Eye (tissue), 1 donor: ENCODE measurements at regions not wholly inside any gene's neighbourhood (a gene's known extent, or its start where the extent isn't known, plus 50 kb on each side); places are given as distances from the start of the nearest gene placed in this dataset.

Experiments
- DNase-seq: peaks from one replicate; pipeline ENCODE4 v3.0.0-alpha.2; 2015

GRCh38 chr16:7182510-7183109 lies 150.0 kb upstream of the RBFOX1 start:
- peak; percentile 76 for DNase-seq

DNA sequence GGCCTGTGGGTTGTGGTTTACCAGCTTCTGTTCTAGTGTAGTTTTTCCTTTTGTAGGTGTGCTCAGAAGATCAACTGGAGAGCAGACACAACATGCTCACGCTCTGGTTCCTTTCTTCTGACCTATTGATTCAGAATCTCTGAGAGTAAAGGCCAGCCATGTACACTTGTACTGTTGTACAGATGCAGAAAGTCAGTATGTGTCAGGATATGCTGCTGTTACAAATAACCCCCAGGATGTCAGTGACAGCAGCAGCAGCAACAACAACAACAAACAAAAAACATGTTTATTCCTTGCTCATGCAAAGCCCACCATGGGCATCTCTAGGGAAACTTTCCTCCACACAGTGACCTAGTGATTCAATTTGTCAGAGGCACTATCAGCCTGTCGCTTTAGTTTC lies 154.8 kb upstream of the RBFOX1 start:
- no peak for DNase-seq

DNA sequence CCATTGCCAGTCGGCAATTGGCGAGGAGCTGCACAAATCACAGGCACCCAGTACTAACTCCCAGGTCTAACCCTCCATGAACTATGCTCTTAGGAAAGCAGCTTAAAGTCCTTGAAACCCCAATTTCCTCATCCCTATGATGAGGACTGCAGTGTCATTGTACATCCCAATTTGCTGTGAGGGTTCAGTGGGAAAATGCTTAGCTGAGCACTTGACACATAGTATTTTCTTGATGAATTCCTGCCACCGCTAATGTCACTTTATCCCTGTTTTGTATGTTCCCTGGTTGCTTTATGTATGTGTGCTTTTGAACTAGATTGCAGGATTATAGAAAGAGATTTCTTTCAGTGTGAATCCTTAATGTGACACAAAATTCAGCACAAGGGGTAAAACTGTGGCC lies 161.5 kb upstream of the RBFOX1 start:
- DNase-seq, result no peak

- no peak for DNase-seq
These were observed 165.0 kb upstream of the RBFOX1 start for GRCh38 chr16:7167626-7168025.

- DNase-seq, result no peak
These were observed 170.8 kb upstream of the RBFOX1 start for GRCh38 chr16:7161891-7162290.

DNA sequence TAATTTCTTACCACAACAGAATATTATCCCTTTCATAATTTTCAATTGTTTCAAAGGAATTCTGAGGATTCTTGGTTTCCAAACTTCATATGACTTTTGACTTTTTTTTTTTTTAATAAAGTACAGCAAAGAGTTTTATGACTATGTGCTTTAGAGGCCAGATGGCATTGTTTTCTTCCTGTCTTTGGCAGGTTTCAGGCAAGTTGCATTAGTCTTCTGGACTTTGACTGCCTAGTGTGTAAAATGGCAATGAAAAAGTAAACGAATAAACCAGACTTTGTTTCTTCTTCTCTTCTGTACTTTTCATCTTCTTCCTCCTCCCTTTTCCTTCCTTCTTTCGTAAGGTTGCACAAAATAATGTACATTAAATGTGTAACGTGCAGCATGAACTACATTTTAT lies 172.6 kb upstream of the RBFOX1 start:
- no peak for DNase-seq

GRCh38 chr16:7158481-7158880 lies 174.2 kb upstream of the RBFOX1 start:
- no peak for DNase-seq

DNA sequence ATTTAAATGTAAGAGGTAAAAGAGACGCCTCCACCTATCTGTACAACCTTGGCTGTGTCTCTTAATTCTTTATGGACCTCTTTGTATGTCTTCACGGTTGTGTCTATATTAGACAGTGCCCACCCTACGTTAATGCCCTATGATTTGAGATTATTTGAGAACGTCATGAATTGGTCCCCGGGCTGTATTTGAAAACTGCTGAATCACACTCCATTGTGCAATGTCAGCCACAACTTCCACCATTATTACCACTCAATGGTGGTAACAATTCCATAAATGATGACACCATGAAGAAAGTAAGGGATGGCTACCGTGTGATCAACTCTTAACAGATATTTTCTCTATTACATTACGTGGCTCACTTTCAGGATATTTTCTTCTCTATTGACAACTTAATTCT lies 182.4 kb upstream of the RBFOX1 start:
- no peak for DNase-seq

GRCh38 chr16:7148606-7149005 lies 184.0 kb upstream of the RBFOX1 start:
- peak; percentile 33 for DNase-seq

DNA sequence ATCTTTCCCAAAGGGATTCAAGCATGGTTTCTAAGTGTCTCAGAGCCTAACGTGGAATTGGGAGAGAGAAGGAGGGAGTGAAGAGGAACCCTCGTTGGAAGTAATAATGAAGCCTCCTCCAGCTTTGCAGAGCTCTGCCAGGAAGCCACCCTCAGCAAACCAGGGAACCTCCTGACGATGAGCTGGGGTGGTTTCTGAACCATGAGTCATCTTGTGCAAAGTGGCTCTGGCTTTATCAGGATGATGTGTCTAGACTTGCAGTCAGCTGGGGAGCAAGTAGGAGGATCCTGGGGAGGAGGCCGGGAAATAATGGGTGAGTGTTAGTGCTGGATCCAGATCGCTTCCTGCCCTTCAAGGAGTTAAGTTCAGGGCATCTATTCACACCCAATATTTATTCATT lies 191.7 kb upstream of the RBFOX1 start:
- no peak for DNase-seq

DNA sequence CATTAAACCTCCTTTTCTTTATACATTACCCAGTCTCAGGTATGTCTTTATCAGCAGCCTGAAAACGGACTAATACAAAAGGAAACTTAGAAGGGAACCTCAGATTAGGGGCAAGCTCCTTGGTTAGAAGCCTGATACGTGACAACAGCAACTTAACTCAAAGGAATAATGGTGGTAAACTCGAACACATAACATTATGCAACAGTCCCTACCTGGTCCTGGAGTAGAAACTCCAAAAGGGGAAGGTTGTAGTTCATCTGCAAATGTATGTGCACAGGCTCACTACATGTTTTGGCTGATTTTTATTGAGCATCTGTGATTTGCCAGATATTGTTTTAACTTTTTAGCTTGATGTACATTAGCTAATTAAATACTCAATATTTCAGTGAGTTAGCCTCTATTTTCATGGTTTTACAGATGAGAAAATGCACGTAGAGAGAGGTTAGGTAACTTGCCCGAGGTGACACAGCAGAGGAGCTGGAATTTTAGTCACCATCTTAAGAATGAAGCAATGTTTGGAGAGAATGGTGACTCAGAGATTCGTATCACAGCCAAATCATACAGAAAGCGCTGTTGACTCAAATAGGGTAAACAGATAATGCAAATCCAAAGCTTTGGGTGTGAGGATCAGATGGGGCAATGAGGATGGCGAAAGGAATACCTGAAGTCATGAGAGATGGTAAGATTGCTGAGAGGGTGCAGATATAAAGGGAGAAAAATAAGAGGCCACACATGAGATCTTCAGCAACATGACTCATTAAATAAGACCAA lies 194.9 kb upstream of the RBFOX1 start:
- DNase-seq, result no peak

DNA sequence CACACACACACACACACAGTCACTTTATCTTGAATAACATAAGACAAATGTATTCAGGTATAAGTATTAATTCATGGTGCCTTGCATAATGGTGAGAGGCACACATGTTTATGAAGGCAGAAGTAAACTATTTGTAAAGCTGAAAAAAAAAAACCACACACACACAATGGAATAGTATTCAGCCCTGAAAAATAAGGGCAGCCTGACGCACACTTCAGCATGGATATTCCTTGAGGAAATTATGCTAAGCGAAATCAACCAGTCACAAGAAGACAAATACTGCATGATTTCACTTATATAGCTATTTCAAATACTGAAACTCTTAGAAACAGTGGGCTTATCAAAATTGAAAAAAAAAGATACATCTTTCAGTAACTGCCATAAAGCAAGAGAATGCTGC lies 200.2 kb upstream of the RBFOX1 start:
- DNase-seq, result no peak

- DNase-seq, result no peak
These were observed 207.9 kb upstream of the RBFOX1 start for GRCh38 chr16:7124701-7125100.

DNA sequence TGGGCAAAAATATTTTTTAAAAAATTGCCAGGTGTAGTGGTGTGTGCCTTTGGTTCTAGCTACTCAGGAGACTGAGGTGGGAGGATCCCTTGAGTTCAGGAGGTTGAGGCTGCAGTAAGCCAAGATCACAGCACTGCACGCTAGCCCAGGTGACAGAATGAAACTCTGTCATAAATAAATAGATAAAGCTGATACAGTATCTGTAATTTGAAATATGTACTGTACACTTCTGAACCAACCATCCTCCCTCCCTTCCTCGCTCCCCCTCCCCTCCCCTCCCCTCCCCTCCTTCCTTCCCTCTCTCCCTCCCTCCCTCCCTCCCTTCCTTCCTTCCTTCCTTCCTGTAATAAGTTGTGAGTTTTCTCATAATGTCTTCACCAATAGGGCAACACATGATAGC lies 208.4 kb upstream of the RBFOX1 start:
- no peak for DNase-seq

DNA sequence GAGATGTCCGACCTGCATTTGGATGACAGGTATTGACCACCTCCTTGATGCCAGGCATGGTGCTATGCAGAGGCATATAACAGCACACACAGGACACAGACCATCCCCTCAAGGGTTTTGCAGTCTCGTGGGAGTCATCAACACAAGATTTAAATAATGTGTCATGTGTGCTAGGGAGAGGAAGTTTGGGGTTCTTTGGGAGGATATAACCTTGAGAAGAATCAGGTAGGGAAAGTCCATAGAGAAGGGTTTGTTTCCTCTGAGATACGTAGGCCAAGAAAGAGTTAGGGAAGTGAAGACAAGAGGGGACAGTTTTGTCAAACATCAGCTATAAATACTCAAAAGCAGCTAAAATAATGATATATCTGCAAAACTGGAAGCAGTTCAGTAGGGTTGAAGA lies 215.9 kb upstream of the RBFOX1 start:
- DNase-seq, result no peak

- DNase-seq, result peak; percentile 13
These were observed 216.7 kb upstream of the RBFOX1 start for GRCh38 chr16:7115898-7116297.

DNA sequence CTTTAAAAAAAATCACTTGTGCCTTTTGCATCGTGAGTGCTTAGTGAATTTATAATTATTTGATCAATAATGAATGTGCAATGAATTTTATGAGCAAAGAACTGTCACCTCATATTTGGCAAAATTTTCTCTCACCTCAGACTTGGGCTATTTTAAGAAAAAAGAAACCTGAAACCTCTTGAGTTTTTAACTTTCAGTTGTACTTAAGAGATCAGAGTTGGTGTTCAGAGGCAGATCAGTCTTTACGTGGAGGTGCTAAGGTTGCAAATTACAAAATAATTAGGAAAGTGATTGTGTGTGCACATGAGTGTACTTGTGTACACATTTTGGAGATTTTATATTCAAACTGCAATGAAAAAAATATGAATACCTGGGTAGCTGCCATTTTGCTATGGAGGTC lies 218.7 kb upstream of the RBFOX1 start:
- DNase-seq, result no peak

- no peak for DNase-seq
These were observed 219.2 kb upstream of the RBFOX1 start for GRCh38 chr16:7113395-7113794.

GRCh38 chr16:7111265-7111664 lies 221.4 kb upstream of the RBFOX1 start:
- DNase-seq, result no peak

- DNase-seq, result no peak
These were observed 225.2 kb upstream of the RBFOX1 start for GRCh38 chr16:7107436-7107835.

GRCh38 chr16:7103056-7103455 lies 229.6 kb upstream of the RBFOX1 start:
- no peak for DNase-seq

DNA sequence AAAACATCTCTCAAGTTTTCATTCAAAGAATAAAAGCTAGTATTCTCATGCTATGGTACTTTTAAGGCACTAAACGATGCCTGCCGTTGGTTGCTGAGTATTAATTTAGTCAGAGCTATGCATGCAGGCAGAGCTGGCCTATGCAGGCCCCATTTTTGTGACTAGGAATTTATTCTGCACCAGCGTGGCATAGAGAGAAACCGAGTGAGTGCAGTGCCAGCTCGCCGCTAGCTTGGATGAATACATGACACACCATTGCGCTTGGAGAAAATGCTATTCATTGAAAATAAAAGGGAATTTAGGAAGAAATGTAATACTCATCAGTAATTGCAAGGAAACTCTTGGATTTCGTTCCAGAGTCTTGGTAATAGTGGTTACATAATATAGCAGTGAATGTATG lies 231.6 kb upstream of the RBFOX1 start:
- DNase-seq, result no peak

DNA sequence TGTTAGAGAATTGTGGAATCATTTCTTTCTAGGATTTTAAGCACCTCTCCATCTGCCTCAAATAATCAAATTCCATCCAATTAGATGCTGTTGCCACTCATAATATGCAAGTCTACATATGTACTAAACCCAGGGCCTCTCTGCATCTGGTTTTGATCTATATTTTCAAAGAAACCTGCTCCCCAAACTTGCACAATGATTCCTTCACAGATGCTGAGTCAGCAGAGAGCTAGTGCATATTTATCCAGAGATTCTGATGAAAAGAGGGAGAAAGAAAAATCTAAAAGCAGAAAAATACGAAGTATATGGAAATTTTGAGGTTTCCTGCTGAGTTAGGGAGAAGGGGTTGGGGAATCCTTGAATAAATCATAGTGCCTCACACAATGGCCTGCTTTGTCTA lies 235.1 kb upstream of the RBFOX1 start:
- DNase-seq, result no peak

DNA sequence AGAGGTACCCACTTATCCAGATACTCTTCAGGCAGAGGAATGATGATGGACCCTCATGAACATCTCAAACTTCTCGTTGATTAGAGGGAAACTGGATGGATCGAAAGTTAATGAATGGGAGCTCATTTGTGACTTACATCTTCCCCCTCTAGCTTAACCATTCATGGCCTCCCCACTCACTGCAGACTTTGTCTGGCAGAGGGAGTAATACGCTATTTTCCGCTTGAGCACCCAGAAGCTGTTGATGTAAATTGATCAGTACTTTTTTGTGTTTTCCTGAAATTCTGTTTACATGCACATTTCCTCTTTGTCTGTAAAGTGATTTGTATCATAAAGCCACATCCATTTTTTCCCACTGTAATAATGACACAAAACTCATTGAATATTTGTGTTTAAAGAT lies 239.1 kb upstream of the RBFOX1 start:
- peak; percentile 57 for DNase-seq

DNA sequence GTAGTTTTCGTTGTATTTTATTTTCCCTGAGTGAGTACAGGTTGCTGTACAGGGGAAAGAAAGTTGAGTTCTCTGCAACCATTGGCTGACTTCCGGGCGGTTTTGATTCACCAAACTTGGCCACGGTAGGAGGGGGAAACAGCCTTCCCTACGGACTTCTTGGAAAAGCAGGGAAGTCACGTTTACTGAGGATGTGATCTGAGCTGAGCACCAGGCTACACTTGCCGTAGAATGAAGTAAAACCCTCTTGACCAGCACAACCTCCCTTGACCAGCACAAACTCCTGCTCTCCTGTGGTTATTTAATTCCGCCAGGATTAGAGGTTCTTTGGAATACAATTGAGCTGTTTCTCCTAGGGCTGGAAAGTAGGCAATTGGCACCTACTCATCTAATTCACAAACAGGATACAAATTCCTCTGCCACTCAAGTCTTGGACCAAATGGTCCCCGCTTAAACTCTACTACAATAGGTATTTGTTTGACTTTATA lies 242.0 kb upstream of the RBFOX1 start:
- no peak for DNase-seq
